HFF-Myc (cell line): ENCODE measurements at regions not wholly inside any gene's neighbourhood (a gene's known extent, or its start where the extent isn't known, plus 50 kb on each side); places are given as distances from the start of the nearest gene placed in this dataset.

Source experiments
- DNase-seq: peaks from one replicate; pipeline ENCODE4 v3.0.0-alpha.2; 2011; ENCODE audit warnings: low read depth; ENCODE audit errors: extremely low read depth
- H3K4me3 ChIP-seq: replicated peaks from 2 replicates; pipeline ENCODE4 v1.5.1; 2011; ENCODE audit warnings: low read depth, mild to moderate bottlenecking, control low read depth, low read length
- CTCF ChIP-seq: IDR thresholded peaks from 2 replicates; pipeline ENCODE4 v1.5.1; 2012; ENCODE audit warnings: mild to moderate bottlenecking, low read depth, low read length, control low read depth; ENCODE audit errors: missing control alignments

GRCh38 chr7:65251851-65252620 lies 121.6 kb upstream of the ZNF92 start:
- peak overlapping the region; percentile 55 for H3K4me3 ChIP-seq
- TF ChIP-seq CTCF = no peak
- peak; percentile 15 for DNase-seq

- no peak overlapping the region for H3K4me3 ChIP-seq
- no peak for TF ChIP-seq CTCF
- DNase-seq = no peak
These were observed 122.8 kb upstream of the ZNF92 start for GRCh38 chr7:65250697-65251395.

GRCh38 chr7:65250216-65250615 lies 123.4 kb upstream of the ZNF92 start:
- DNase-seq = no peak
- no peak overlapping the region for H3K4me3 ChIP-seq
- no peak for TF ChIP-seq CTCF

- no peak for DNase-seq
- no peak for TF ChIP-seq CTCF
These were observed 126.2 kb upstream of the ZNF92 start for GRCh38 chr7:65247491-65247890.

GRCh38 chr7:65239707-65240352 lies 133.8 kb upstream of the ZNF92 start:
- no peak for DNase-seq
- no peak for TF ChIP-seq CTCF
- H3K4me3 ChIP-seq = peak overlapping the region; percentile 43

More at GRCh38 chr7:65247491-65247890, 126.2 kb upstream of the ZNF92 start:
- H3K4me3 ChIP-seq = no peak overlapping the region

- no peak for TF ChIP-seq CTCF
- no peak for DNase-seq
- peak overlapping the region; percentile 43 for H3K4me3 ChIP-seq
These were observed 134.3 kb upstream of the ZNF92 start for GRCh38 chr7:65239324-65239706.
